HL-60 (cell line): ENCODE measurements at regions not wholly inside any gene's neighbourhood (a gene's known extent, or its start where the extent isn't known, plus 50 kb on each side); places are given as distances from the start of the nearest gene placed in this dataset.

Experiments used
- DNase-seq, 2 experiments: peaks; one replicate each; pipeline ENCODE4 v3.0.0-alpha.2; 2010 to 2020; ENCODE audit warnings: low read depth in 1 of 2, low spot score in 1 of 2
- H3K27ac ChIP-seq: fragments of 250-450 bp; sonication (Bioruptor Pico); replicated peaks from 2 replicates; pipeline ENCODE4 v1.5.1; 2020; ENCODE audit warnings: mild to moderate bottlenecking, moderate library complexity
- H3K27me3 ChIP-seq: fragments of 250-450 bp; sonication (Bioruptor Pico); 2 replicates; pipeline ENCODE4 v1.5.1; 2021; ENCODE audit warnings: mild to moderate bottlenecking, moderate library complexity; ENCODE audit not compliant: insufficient read depth, poor library complexity, severe bottlenecking
- H3K4me3 ChIP-seq: replicated peaks from 2 replicates; pipeline ENCODE4 v1.5.1; 2011; ENCODE audit warnings: mild to moderate bottlenecking, control low read depth, low read length; ENCODE audit not compliant: insufficient read depth
- GABPA ChIP-seq: IDR thresholded peaks from 2 replicates; pipeline ENCODE4 v1.6.1; 2012; ENCODE audit warnings: low read depth
- POLR2AphosphoS5 ChIP-seq: IDR thresholded peaks from 2 replicates; pipeline ENCODE4 v1.6.1; 2012; ENCODE audit warnings: low read depth
- SPI1 ChIP-seq: IDR thresholded peaks from 2 replicates; pipeline ENCODE4 v1.6.1; 2012; ENCODE audit warnings: low read depth, mild to moderate bottlenecking, borderline replicate concordance
- TF ChIP-seq, protein P1 (sequence below): IDR thresholded peaks from 2 replicates; pipeline ENCODE4 v1.6.1; 2012; ENCODE audit warnings: low read depth; ENCODE audit not compliant: insufficient replicate concordance
- TF ChIP-seq, protein P2 (sequence below): IDR thresholded peaks from one replicate; pipeline ENCODE4 v1.5.1; 2011; ENCODE audit warnings: low read length, control low read depth, inconsistent platforms; ENCODE audit not compliant: insufficient read depth

DNA sequence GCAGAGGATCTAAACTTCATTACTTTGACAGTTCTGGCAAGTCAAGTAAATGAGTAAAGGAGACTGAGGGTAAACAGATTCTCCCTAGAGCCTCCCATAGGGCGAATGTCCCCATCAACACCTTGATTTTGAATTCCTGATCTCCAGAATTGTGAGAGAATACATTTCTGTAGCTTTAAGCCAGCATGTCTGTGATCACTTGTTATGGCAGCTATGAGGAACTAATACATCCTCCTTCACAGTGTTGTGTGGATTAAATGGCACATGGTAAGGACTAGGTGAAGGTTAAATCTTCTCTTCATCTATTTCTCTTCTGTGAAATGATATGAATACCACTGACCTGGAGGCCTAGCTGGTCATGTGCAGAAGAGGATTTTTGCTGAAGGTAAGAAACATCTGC is 137.3 kb downstream of the CPEB2 start:
- Histone ChIP-seq H3K27me3 (no peaks in the 10 kb centered on the region), H3K27ac (no peak overlapping the region), H3K4me3 (no peak overlapping the region)
- DNase-seq = no peak
- TF ChIP-seq, protein P1, sequence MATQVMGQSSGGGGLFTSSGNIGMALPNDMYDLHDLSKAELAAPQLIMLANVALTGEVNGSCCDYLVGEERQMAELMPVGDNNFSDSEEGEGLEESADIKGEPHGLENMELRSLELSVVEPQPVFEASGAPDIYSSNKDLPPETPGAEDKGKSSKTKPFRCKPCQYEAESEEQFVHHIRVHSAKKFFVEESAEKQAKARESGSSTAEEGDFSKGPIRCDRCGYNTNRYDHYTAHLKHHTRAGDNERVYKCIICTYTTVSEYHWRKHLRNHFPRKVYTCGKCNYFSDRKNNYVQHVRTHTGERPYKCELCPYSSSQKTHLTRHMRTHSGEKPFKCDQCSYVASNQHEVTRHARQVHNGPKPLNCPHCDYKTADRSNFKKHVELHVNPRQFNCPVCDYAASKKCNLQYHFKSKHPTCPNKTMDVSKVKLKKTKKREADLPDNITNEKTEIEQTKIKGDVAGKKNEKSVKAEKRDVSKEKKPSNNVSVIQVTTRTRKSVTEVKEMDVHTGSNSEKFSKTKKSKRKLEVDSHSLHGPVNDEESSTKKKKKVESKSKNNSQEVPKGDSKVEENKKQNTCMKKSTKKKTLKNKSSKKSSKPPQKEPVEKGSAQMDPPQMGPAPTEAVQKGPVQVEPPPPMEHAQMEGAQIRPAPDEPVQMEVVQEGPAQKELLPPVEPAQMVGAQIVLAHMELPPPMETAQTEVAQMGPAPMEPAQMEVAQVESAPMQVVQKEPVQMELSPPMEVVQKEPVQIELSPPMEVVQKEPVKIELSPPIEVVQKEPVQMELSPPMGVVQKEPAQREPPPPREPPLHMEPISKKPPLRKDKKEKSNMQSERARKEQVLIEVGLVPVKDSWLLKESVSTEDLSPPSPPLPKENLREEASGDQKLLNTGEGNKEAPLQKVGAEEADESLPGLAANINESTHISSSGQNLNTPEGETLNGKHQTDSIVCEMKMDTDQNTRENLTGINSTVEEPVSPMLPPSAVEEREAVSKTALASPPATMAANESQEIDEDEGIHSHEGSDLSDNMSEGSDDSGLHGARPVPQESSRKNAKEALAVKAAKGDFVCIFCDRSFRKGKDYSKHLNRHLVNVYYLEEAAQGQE = no peak
- TF ChIP-seq SPI1 (no peak), POLR2AphosphoS5 (no peak), GABPA (no peak)
- TF ChIP-seq, protein P2, sequence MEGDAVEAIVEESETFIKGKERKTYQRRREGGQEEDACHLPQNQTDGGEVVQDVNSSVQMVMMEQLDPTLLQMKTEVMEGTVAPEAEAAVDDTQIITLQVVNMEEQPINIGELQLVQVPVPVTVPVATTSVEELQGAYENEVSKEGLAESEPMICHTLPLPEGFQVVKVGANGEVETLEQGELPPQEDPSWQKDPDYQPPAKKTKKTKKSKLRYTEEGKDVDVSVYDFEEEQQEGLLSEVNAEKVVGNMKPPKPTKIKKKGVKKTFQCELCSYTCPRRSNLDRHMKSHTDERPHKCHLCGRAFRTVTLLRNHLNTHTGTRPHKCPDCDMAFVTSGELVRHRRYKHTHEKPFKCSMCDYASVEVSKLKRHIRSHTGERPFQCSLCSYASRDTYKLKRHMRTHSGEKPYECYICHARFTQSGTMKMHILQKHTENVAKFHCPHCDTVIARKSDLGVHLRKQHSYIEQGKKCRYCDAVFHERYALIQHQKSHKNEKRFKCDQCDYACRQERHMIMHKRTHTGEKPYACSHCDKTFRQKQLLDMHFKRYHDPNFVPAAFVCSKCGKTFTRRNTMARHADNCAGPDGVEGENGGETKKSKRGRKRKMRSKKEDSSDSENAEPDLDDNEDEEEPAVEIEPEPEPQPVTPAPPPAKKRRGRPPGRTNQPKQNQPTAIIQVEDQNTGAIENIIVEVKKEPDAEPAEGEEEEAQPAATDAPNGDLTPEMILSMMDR = no peak

DNA sequence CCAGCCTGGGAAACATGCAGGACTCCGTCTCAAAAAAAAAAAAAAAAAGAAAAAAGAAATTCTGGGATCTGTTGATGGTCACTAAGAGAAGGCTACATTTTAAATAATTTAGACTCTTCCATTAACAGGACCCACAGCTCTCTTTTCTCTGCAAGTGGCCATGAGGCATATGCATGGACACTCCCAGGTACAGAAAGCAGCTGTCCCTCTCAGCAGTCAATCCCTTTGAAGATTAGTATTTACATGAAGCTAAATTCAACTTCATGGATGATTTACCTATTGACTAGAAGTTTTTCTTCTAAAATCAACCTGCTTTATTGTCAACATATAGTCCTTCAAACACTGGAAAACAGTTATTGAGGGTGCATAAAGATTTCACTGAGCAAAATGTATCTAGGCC is 139.9 kb downstream of the CPEB2 start:
- Histone ChIP-seq H3K27me3 (no peaks in the 10 kb centered on the region), H3K27ac (no peak overlapping the region), H3K4me3 (no peak overlapping the region)
- TF ChIP-seq POLR2AphosphoS5 = no peak
- no peak for TF ChIP-seq SPI1
- TF ChIP-seq, protein P2 = no peak
- TF ChIP-seq, protein P1 = no peak
- TF ChIP-seq GABPA = no peak
- no peak for DNase-seq

DNA sequence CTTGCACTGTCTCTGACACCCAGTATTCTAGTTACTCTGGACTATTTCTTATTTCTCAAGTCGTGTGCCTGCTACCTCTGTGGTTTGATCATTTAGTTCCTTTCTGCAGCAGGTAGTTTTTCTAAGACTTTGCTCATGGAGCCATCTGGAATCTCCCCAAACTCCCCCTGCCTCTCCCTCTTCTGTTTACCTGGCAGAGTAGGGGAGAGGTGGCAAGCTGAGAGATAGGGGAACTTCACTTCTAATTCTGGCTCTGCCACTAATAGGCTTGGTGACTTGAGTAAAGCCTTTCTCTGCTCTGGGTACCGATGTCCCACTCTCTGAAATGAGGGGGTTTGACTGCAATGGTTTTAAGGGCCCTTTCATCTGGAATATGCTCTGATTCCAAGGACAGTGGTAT is 141.3 kb downstream of the CPEB2 start:
- no peak overlapping the region for H3K27ac ChIP-seq
- no peaks in the 10 kb centered on the region for H3K27me3 ChIP-seq
- H3K4me3 ChIP-seq = no peak overlapping the region
- DNase-seq = no peak
- TF ChIP-seq, protein P2 = no peak
- TF ChIP-seq POLR2AphosphoS5 = no peak
- TF ChIP-seq GABPA = no peak
- TF ChIP-seq SPI1 = no peak
- TF ChIP-seq, protein P1 = no peak
